ENCODE measurements at regions not wholly inside any gene's neighbourhood (a gene's known extent, or its start where the extent isn't known, plus 50 kb on each side); places are given as distances from the start of the nearest gene placed in this dataset.
A peak's percentile ranks its signal among the peaks of the same experiment; 100 is the strongest.

GRCh38 chr12:92290886-92291285 is 145.2 kb upstream of the BTG1 start:
- POLR2A ChIA-PET (ENCODE audit: unreplicated experiment): interaction anchor here (0.5 kb wide), 1 partner anchor 146 kb away, joined by 5 read pairs; no protein-coding TSS in a partner anchor

GRCh38 chr12:92290350-92290695 is 144.7 kb upstream of the BTG1 start:
- no TSS peak for BruUV-seq (replicated peaks)
- POLR2A ChIA-PET (ENCODE audit: unreplicated experiment): interaction anchor here (0.5 kb wide), 1 partner anchor 145 kb away, joined by 5 read pairs; no protein-coding TSS in a partner anchor
- Histone ChIP-seq H3K9me2 (ENCODE audit: insufficient read depth) (no peaks in the 10 kb centered on the region), H4K20me1 (ENCODE audit: insufficient read depth) (no peaks in the 10 kb centered on the region), H3K4me3 (no peak overlapping the region), H3K4me1 (replicated peaks; ENCODE audit: insufficient read depth) (peaks cover 21% of the 10 kb centered on the region), H3F3A (ENCODE audit: insufficient read depth, low read depth) (no peaks in the 10 kb centered on the region), H3K36me3 (ENCODE audit: low read depth) (no peaks in the 10 kb centered on the region), H3K9me3 (ENCODE audit: insufficient read depth, low read depth) (0 out of 2 replicates have a peak, but pooled peaks cover 3% of the 10 kb centered on the region), H3K27me3 (ENCODE audit: insufficient read depth, low read depth) (no peaks in the 10 kb centered on the region), H3K4me2 (peak overlapping the region; percentile 43), H3K27ac (peak overlapping the region; percentile 51), H2AFZ (peak overlapping the region; percentile 58; the same call in 1 of the 2 replicates), H3K79me2 (ENCODE audit: low read depth) (no peaks in the 10 kb centered on the region)
- intact Hi-C loops (cut with micrococcal nuclease; ENCODE audit: unreplicated experiment): no loop called here
- DNase-seq: peak in 1 of 2 experiments; percentile 40
- CTCF ChIA-PET: no interaction called here
- no peak for TF ChIP-seq EZH2 (IDR thresholded peaks at IDR 0.05; ENCODE audit: low read depth)

More at GRCh38 chr12:92290886-92291285, 145.2 kb upstream of the BTG1 start:
- no peak overlapping the region for H3K4me3 ChIP-seq
- no TSS peak for BruUV-seq (replicated peaks)
- no peaks in the 10 kb centered on the region for H3K79me2 ChIP-seq (ENCODE audit: low read depth)
- 0 out of 2 replicates have a peak, but pooled peaks cover 3% of the 10 kb centered on the region for H3K9me3 ChIP-seq (ENCODE audit: insufficient read depth, low read depth)
- no peak overlapping the region for H2AFZ ChIP-seq
- H4K20me1 ChIP-seq (ENCODE audit: insufficient read depth): no peaks in the 10 kb centered on the region
- peak overlapping the region; percentile 51; the same call in 1 of the 2 replicates for H3K27ac ChIP-seq
- H3F3A ChIP-seq (ENCODE audit: insufficient read depth, low read depth): no peaks in the 10 kb centered on the region
- intact Hi-C loops (cut with micrococcal nuclease; ENCODE audit: unreplicated experiment): no loop called here
- H3K4me2 ChIP-seq: no peak overlapping the region
- DNase-seq: no peak
- no peaks in the 10 kb centered on the region for H3K27me3 ChIP-seq (ENCODE audit: insufficient read depth, low read depth)
- no peaks in the 10 kb centered on the region for H3K36me3 ChIP-seq (ENCODE audit: low read depth)
- CTCF ChIA-PET: no interaction called here
- no peaks in the 10 kb centered on the region for H3K9me2 ChIP-seq (ENCODE audit: insufficient read depth)
- TF ChIP-seq EZH2 (IDR thresholded peaks at IDR 0.05; ENCODE audit: low read depth) (no peak), CTCF (conservative IDR thresholded peaks at IDR 0.05) (no peak)
- peaks cover 21% of the 10 kb centered on the region for H3K4me1 ChIP-seq (replicated peaks; ENCODE audit: insufficient read depth)

GRCh38 chr12:92289629-92290349 is 144.1 kb upstream of the BTG1 start:
- H3K9me3 ChIP-seq (ENCODE audit: insufficient read depth, low read depth): 0 out of 2 replicates have a peak, but pooled peaks cover 3% of the 10 kb centered on the region
- H2AFZ ChIP-seq: peak overlapping the region; percentile 58; the same call in 1 of the 2 replicates
- no peak overlapping the region for H3K4me3 ChIP-seq
- no peaks in the 10 kb centered on the region for H3K36me3 ChIP-seq (ENCODE audit: low read depth)
- no peaks in the 10 kb centered on the region for H3K9me2 ChIP-seq (ENCODE audit: insufficient read depth)
- H3K4me1 ChIP-seq (replicated peaks; ENCODE audit: insufficient read depth): peaks cover 21% of the 10 kb centered on the region
- DNase-seq: peak; percentile 3 to 77
- H3K4me2 ChIP-seq: peak overlapping the region; percentile 43
- no peaks in the 10 kb centered on the region for H3K27me3 ChIP-seq (ENCODE audit: insufficient read depth, low read depth)
- BruUV-seq (replicated peaks): no TSS peak
- POLR2A ChIA-PET (ENCODE audit: unreplicated experiment): interaction anchor here (0.6 kb wide), 1 partner anchor 144 kb away, joined by 4 read pairs; the partner anchor contains the start of gene BTG1
- peak overlapping the region; percentile 51 for H3K27ac ChIP-seq
- intact Hi-C loops (cut with micrococcal nuclease; ENCODE audit: unreplicated experiment): no loop called here
- no peaks in the 10 kb centered on the region for H3K79me2 ChIP-seq (ENCODE audit: low read depth)
- no peaks in the 10 kb centered on the region for H3F3A ChIP-seq (ENCODE audit: insufficient read depth, low read depth)
- H4K20me1 ChIP-seq (ENCODE audit: insufficient read depth): no peaks in the 10 kb centered on the region
- TF ChIP-seq CTCF (conservative IDR thresholded peaks at IDR 0.05): no peak
- no peak for TF ChIP-seq EZH2 (IDR thresholded peaks at IDR 0.05; ENCODE audit: low read depth)
- CTCF ChIA-PET: no interaction called here
